Astrocyte (in vitro differentiated cells and primary cell): ENCODE measurements at regions not wholly inside any gene's neighbourhood (a gene's known extent, or its start where the extent isn't known, plus 50 kb on each side); places are given as distances from the start of the nearest gene placed in this dataset.

ENCODE experiments used
- DNase-seq: peaks from one replicate; pipeline ENCODE4 v3.0.0-alpha.2; 2010; ENCODE audit warnings: low read depth
- FAIRE-seq: peaks from 2 replicates; lab custom pipeline; 2011; peaks lifted over from hg19 to GRCh38; lab: Jason Lieb, UNC
- H2AFZ ChIP-seq: 2 replicates; pipeline ENCODE4 v1.6.0; 2012; ENCODE audit warnings: low read depth, low read length, inconsistent platforms
- H3K27ac ChIP-seq: 2 replicates; pipeline ENCODE4 v1.5.1; 2011; ENCODE audit warnings: low read depth, low read length, inconsistent platforms
- H3K27me3 ChIP-seq: 2 replicates; pipeline ENCODE4 v1.6.0; 2011; ENCODE audit warnings: low read length, inconsistent platforms; ENCODE audit not compliant: insufficient read depth
- H3K36me3 ChIP-seq: 2 replicates; pipeline ENCODE4 v1.5.1; 2011; ENCODE audit warnings: low read length, inconsistent platforms; ENCODE audit not compliant: insufficient read depth
- H3K4me1 ChIP-seq: 2 replicates; pipeline ENCODE4 v1.5.1; 2011; ENCODE audit warnings: low read length, inconsistent platforms; ENCODE audit not compliant: insufficient read depth
- H3K4me2 ChIP-seq: 2 replicates; pipeline ENCODE4 v1.6.0; 2012; ENCODE audit warnings: low read length, inconsistent platforms
- H3K4me3 ChIP-seq: 2 replicates; pipeline ENCODE4 v1.5.1; 2011; ENCODE audit warnings: low read depth, mild to moderate bottlenecking, low read length, inconsistent platforms; ENCODE audit not compliant: insufficient read depth
- H3K79me2 ChIP-seq: 2 replicates; pipeline ENCODE4 v1.6.0; 2012; ENCODE audit warnings: mild to moderate bottlenecking, low read length, inconsistent platforms; ENCODE audit not compliant: insufficient read depth
- H3K9ac ChIP-seq: 2 replicates; pipeline ENCODE4 v1.6.0; 2012; ENCODE audit warnings: mild to moderate bottlenecking, low read length, inconsistent platforms
- H3K9me3 ChIP-seq: 2 replicates; pipeline ENCODE4 v1.5.1; 2012; ENCODE audit warnings: low read depth, mild to moderate bottlenecking, low read length, inconsistent platforms; ENCODE audit not compliant: insufficient read depth
- H4K20me1 ChIP-seq: 2 replicates; pipeline ENCODE4 v1.6.0; 2012; ENCODE audit warnings: low read length, inconsistent platforms; ENCODE audit not compliant: insufficient read depth
- H3K27ac Mint-ChIP-seq: one replicate; pipeline ENCODE4 v1.8.0; 2021; ENCODE audit warnings: mild to moderate bottlenecking, mixed read lengths; ENCODE audit not compliant: unreplicated experiment
- H3K27me3 Mint-ChIP-seq: one replicate; pipeline ENCODE4 v1.8.0; 2021; ENCODE audit warnings: low read depth, mixed read lengths; ENCODE audit not compliant: unreplicated experiment
- H3K36me3 Mint-ChIP-seq: one replicate; pipeline ENCODE4 v1.8.0; 2021; ENCODE audit warnings: low read depth, mixed read lengths; ENCODE audit not compliant: unreplicated experiment
- H3K4me1 Mint-ChIP-seq: one replicate; pipeline ENCODE4 v1.8.0; 2021; ENCODE audit warnings: low read depth, mixed read lengths; ENCODE audit not compliant: unreplicated experiment
- H3K4me3 Mint-ChIP-seq: one replicate; pipeline ENCODE4 v1.8.0; 2021; ENCODE audit warnings: mild to moderate bottlenecking, moderate library complexity, mixed read lengths; ENCODE audit not compliant: unreplicated experiment
- H3K9me3 Mint-ChIP-seq: one replicate; pipeline ENCODE4 v1.8.0; 2021; ENCODE audit warnings: mild to moderate bottlenecking, mixed read lengths; ENCODE audit not compliant: unreplicated experiment
- EZH2 ChIP-seq: IDR thresholded peaks from 2 replicates; pipeline ENCODE4 v1.6.1; 2012; ENCODE audit warnings: mild to moderate bottlenecking, low read length, inconsistent platforms; ENCODE audit not compliant: insufficient read depth
- TF ChIP-seq, protein P1 (sequence below): IDR thresholded peaks from 2 replicates; pipeline ENCODE4 v1.5.1; 2011; ENCODE audit warnings: low read depth, mild to moderate bottlenecking, inconsistent platforms, low read length, moderate library complexity; ENCODE audit not compliant: insufficient read depth

GRCh38 chr11:8740129-8740528 lies 57.5 kb downstream of the RPL27A start:
- Histone ChIP-seq H3K9ac (no peak overlapping the region), H2AFZ (no peak overlapping the region), H3K27me3 (no peaks in the 10 kb centered on the region), H3K4me1 (peaks cover 8% of the 10 kb centered on the region), H3K4me3 (no peak overlapping the region), H3K27ac (no peak overlapping the region), H4K20me1 (peaks cover 65% of the 10 kb centered on the region), H3K9me3 (no peaks in the 10 kb centered on the region), H3K79me2 (peaks cover 34% of the 10 kb centered on the region), H3K36me3 (peaks cover 3% of the 10 kb centered on the region), H3K4me2 (no peak overlapping the region)
- DNase-seq (no peak), FAIRE-seq (no peak)
- Mint-ChIP-seq H3K27me3 (no peaks in the 10 kb centered on the region), H3K36me3 (peaks cover 22% of the 10 kb centered on the region), H3K4me3 (no peak overlapping the region), H3K9me3 (no peaks in the 10 kb centered on the region), H3K27ac (no peak overlapping the region), H3K4me1 (peaks cover 2% of the 10 kb centered on the region)
- TF ChIP-seq EZH2, result no peak
- TF ChIP-seq, protein P1, sequence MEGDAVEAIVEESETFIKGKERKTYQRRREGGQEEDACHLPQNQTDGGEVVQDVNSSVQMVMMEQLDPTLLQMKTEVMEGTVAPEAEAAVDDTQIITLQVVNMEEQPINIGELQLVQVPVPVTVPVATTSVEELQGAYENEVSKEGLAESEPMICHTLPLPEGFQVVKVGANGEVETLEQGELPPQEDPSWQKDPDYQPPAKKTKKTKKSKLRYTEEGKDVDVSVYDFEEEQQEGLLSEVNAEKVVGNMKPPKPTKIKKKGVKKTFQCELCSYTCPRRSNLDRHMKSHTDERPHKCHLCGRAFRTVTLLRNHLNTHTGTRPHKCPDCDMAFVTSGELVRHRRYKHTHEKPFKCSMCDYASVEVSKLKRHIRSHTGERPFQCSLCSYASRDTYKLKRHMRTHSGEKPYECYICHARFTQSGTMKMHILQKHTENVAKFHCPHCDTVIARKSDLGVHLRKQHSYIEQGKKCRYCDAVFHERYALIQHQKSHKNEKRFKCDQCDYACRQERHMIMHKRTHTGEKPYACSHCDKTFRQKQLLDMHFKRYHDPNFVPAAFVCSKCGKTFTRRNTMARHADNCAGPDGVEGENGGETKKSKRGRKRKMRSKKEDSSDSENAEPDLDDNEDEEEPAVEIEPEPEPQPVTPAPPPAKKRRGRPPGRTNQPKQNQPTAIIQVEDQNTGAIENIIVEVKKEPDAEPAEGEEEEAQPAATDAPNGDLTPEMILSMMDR, result no peak

DNA sequence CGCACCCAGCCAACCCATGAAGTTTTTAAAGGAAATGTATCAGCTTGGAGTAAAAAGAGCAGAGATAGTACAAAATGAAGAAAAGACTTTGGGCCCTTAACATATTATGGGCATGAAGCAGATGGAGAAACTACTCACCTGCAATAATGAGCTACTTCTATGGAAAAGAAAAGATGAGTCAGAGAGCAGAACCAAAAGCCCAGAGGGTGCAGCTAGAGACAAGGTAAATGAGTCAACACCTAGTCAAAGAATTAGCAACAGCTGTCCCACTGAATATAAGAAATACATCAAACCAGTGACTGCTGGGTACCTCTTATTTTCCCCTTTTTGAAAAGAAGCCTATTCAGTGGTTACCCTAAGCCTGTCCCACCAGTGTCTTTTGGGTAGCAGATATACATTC lies 61.8 kb downstream of the RPL27A start:
- no peak overlapping the region for H3K9ac ChIP-seq
- H3K36me3 ChIP-seq, result peaks cover 5% of the 10 kb centered on the region
- peaks cover 65% of the 10 kb centered on the region for H4K20me1 ChIP-seq
- Mint-ChIP-seq H3K27ac (no peak overlapping the region), H3K4me1 (peaks cover 6% of the 10 kb centered on the region), H3K36me3 (peaks cover 29% of the 10 kb centered on the region), H3K9me3 (no peaks in the 10 kb centered on the region), H3K27me3 (no peaks in the 10 kb centered on the region), H3K4me3 (no peak overlapping the region)
- H3K4me3 ChIP-seq, result no peak overlapping the region
- peaks cover 23% of the 10 kb centered on the region for H3K79me2 ChIP-seq
- H2AFZ ChIP-seq, result no peak overlapping the region
- no peak for FAIRE-seq
- DNase-seq, result peak; percentile 44
- no peaks in the 10 kb centered on the region for H3K9me3 ChIP-seq
- H3K4me2 ChIP-seq, result peak overlapping the region; percentile 0
- no peak for TF ChIP-seq EZH2
- TF ChIP-seq, protein P1, result no peak
- H3K27me3 ChIP-seq, result no peaks in the 10 kb centered on the region
- peaks cover 11% of the 10 kb centered on the region for H3K4me1 ChIP-seq
- no peak overlapping the region for H3K27ac ChIP-seq

DNA sequence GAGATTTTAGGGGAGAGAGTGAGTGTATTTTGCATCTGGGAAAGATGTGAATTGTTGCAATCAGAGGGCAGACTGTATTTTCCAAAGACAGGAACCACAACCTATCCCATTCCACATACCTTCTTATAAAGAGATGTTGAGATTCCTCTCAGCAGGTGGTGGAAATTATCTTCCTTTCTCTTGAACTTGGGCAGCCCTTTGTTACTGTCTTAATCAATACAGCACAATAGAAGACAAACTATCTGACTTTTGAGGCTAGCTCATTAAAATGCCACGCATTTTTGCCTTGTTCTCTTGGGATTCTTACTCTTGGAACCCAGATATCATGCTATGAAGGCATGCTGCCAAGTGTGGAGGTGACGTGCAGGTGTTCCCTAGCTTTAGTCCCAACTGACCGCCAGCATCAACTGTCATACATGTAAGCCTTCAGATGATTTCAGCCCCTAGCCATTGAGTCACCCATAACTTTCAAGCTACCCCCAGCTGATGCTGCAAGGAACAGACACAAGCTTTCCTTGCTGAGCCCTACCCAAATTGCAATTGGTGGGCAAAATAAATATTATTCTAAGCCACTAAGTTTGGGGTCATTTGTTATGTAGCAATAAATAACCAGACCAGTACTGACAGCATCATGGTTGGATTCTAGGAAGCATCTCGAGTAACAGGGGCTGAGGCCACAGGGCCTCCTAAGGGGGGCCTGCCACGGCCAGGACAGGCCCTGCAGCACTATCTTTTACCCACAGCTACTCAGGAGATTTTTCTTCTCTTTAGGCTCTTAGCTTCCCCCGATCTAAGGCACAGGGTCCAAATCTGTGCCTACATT lies 63.0 kb downstream of the RPL27A start:
- H3K79me2 ChIP-seq, result peaks cover 25% of the 10 kb centered on the region
- no peak overlapping the region for H3K4me3 ChIP-seq
- H3K9me3 ChIP-seq, result no peaks in the 10 kb centered on the region
- H3K27ac ChIP-seq, result no peak overlapping the region
- FAIRE-seq (no peak), DNase-seq (no peak)
- no peak overlapping the region for H3K4me2 ChIP-seq
- H3K9ac ChIP-seq, result no peak overlapping the region
- no peak overlapping the region for H3K27ac Mint-ChIP-seq
- peaks cover 30% of the 10 kb centered on the region for H3K36me3 Mint-ChIP-seq
- H3K27me3 ChIP-seq, result no peaks in the 10 kb centered on the region
- H3K4me1 Mint-ChIP-seq, result peaks cover 6% of the 10 kb centered on the region
- H3K36me3 ChIP-seq, result peaks cover 5% of the 10 kb centered on the region
- peaks cover 65% of the 10 kb centered on the region for H4K20me1 ChIP-seq
- H3K4me1 ChIP-seq, result peaks cover 11% of the 10 kb centered on the region
- no peaks in the 10 kb centered on the region for H3K27me3 Mint-ChIP-seq
- H2AFZ ChIP-seq, result no peak overlapping the region
- H3K9me3 Mint-ChIP-seq, result no peaks in the 10 kb centered on the region
- no peak overlapping the region for H3K4me3 Mint-ChIP-seq
- TF ChIP-seq, protein P1, result no peak
- no peak for TF ChIP-seq EZH2
